Fibroblast of peridontal ligament (primary cell): ENCODE measurements at regions not wholly inside any gene's neighbourhood (a gene's known extent, or its start where the extent isn't known, plus 50 kb on each side); places are given as distances from the start of the nearest gene placed in this dataset.
"Not testable (repeated sequence)": the region's sequence is repeated elsewhere in the genome, so short reads cannot be mapped to it uniquely, and the experiment has no call there.

Experiments
- DNase-seq: peaks from one replicate; pipeline ENCODE4 v3.0.0-alpha.2; 2010; ENCODE audit errors: extremely low read depth

DNA sequence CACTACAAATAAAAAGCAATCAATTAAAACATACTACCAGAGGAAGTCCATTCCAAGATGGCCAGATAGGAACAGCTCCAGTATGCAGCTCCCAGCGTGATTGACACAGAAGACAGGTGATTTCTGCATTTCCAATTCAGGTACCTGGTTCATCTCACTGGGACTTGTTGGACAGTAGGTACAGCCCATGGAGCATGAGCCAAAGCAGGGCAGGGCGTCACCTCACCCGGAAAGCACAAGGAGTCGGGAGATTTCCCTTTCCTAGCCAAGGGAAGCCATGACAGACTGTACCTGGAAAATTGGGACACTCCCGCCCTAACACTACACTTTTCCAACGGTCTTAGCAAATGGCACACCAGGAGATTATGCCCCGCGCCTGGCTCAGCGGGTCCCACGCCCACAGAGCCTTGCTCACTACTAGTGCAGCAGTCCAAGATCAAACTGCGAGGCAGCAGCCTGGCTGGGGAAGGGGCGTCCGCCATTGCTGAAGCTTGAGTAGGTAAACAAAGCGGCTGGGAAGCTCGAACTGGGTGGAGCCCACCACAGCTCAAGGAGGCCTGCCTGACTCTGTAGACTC, 106.0 kb downstream of the BUD13 start:
- DNase-seq, result not testable (repeated sequence)

DNA sequence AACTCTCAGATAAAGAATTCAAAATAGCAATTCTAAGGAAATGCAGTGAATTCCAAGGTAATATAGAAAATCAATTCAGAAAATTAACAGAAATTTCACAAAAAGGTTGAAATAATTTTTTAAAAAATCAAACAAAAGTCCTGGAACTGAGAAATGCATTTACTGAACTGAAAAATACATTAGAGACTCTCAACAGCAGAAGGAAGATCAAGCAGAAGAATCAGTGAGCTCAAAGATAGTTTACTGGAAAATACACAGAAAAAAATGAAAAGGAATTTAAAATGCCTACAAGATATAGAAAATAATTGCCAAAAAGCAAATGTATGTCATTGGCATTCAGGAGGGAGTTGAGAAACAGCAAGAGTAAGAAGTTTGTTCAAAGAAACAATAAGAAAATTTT, 107.3 kb downstream of the BUD13 start:
- DNase-seq, result no peak

DNA sequence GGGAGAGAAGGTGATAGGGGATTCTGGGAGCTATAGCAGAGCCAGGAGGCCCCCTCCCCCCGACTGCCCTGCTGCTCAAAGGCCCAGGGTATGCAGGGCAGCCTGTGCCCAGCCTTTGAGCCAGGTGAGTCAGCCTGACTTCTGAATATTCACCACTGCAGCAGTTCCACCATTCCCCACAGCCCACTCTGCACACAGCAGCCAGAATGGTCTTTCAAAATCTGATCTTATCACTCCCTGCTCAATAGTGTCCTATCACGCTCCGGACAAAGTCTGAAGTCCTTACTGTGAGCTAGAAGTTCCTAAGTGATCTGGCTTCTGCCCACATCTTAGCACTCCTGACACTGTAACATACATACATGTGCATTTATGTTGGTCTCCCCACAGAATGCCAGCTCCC, 111.7 kb downstream of the BUD13 start:
- no peak for DNase-seq

DNA sequence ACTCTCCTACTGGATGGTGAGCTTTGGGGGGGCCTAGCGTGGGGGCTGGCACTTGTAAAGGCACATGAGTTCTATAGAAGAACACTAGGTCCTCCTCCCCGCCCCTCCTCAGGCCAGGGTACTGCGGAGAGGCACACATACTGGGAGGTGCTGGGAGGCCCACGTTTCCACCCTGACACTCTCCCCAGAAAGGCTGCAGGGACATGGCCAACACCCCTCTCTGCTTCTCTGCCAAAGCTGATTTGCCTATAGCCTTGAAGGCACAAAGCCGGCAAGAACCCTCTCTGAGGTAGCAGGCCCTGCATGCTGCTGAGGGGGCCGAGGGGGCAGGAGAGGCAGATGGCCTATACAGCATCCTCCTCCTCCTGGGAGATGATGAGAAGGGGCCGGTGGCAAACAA, 112.8 kb downstream of the BUD13 start:
- DNase-seq, result no peak

DNA sequence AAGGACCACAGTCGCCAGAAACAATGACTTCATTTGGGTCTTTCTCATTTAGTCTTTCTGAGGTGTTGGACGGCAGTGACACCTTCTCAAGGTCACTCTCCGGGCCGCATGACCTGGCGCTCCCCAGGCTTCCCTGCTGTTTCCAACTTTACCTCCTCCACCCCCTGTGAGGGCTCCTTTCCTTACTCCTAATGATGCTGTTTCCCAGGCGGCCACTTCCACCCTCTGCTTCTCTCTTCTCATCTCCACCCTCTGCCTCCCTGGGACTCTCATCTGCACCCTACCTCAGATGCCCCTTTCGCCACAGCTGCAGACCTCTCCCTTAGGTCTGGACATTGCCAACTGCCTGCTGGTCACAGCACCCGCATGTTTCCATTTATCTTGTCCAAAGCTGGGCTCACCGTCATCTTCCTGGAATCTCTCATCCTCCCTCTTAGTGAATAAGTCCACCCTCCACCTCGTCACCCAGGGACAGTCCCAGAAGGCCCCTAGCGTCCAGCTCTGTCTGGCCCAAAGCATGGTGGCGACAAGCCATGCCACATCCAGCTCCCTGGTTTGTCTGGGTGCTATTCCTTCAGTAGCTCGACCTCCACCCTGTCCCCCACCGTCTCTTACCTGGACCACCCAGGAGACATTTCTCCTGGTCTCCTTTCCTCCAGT, 113.8 kb downstream of the BUD13 start:
- no peak for DNase-seq

DNA sequence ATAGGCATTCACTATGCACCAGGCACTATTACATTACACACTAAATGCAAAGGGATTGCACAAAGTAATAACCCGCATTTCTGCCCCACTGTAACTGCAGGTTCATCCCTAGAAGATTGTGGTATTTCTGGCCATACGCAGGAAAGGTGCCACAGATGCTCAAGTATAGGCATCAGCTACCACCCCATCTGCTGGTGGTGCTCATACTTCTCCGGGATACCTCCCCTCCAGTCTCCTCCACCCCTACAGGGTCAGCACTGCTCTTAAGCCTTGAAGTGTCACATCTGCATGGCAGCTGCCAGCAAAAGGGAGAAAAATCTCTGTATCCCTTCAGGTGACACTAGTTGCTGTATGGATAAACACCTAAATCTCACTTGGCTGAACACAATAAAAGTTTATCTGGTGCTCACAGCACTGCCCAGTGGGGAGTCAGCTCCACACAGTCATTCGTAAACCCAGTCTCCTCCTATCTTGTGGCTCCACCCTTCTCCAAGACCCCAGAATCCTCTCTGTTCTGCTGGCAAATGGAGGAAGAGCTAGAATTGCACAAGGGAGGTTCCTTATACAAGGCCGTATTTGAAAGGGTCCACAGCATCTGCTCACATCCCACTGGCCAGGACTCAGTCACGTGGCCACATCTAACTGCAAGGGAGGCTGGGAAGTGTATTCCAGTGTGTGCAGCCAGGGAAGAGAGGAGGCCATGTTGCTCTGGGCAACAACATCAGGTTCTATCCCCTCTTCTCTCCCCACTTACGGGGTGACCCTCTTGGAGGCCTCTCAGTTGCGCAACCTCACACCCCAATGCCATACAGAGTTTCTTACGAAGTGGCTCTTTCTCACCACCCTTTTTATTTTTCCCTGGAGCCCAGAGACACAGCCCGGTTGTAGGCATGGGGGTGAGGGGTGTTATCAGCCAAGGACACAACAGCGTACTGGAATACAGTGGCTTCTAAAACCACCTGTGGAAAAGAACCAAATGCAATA, 114.7 kb downstream of the BUD13 start:
- DNase-seq, result no peak

DNA sequence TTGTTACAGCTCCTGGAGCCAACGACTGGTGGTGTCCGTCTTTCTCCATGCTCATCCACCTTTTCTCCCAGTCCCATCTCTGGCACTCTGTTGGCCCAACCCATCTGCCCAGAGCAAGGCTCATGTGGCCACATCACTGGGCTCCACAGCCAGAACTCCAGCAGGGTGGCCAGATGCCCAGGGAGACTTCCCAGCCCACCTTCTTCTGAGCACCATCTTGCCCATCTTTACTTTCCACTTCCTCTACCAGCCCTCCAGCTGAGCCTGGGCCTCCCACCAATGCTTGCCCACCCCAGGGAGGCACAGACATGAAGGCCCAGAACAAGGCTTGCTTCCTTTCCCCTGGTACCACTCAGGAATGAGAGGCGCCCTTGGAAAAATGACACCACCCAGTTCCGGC, 116.8 kb downstream of the BUD13 start:
- DNase-seq, result no peak

DNA sequence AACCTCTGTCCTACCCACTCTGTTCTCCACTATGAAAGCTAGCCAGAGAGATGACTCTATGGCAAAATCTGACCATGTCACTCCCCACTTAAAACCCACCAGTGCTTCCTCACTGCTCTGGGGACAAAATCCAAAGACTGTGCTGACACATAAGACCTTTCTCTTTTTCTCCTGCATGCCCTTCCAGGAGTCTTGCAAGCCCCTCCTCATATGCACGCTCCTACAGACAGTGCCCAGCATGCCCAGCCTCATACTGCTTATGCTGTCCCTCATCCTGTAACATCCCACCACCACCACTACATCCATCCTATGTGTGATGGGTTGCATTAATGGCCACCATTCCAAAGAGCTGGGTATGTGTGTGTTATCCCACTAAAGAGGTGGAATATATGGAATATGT, 118.3 kb downstream of the BUD13 start:
- no peak for DNase-seq

DNA sequence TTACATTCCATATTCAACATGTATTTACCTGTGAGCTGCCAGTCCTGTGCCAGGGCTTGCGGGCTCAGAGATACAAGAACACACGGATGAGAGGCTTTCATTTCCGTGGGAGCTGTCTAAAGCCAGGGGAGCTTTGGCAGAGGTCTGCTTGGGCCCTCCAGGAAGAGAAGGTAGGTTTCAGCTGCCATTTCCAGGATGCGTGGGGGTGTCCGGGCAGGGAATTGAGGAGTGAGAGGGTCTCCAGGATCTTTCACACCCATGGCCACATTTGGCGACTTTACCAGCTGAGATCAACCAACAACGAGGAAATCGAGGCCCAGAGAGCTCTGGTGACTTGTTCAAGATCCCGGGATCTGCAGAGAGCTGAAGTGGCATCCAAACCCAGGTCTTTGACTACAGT, 119.6 kb downstream of the BUD13 start:
- no peak for DNase-seq

DNA sequence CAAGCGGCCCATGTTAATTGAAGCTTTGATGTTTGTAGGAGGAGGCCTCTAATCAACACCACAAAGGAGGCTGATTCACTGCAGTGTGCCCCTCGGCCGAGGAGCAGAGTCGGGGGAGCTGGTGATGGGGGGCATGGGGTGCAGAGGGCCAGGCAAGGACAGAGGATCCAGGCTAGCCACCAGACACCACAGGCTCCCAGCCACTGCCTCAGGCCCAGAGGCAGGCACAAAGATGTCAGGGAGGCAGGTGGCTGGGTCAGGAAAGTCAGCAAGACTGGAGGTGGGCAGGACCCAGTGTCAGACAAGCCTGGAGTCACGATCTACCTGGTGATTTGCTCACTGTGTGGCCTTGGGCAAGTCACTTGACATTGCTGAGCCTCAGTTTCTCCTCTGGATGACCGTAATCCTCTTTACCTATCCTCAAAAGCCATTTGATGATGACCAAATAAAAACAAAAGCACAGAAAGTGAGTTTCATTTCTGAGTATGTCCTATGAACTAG, 121.0 kb downstream of the BUD13 start:
- no peak for DNase-seq

DNA sequence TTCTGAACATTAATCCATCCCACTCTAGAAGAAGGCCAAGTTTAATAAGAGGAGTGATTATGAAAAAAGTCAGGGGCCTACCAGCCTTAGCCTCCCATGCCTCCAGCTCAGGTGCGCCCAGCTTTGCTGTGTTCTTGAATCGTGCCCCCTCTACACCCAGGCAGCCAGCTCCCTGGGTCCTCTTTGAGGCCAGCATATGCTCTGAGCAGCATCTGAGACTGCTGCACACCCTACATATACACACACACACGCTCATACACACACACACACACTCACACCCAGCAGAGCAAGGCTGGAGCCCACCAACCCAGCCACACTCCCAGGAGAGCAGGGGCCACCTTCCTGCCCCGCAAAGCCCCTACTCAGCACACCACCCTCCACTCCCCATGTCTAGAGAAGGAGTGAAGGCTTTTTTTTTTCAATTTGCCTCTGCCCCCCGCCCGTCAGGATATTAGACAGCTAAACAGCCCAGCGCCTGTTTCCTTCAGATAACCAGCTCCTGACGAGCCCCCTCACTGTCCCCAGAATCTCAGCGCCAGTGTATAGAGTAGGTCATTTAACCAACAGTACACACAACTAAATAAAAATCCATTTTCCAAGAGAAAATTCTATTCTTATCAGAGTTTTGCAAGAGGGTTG, 121.6 kb downstream of the BUD13 start:
- DNase-seq, result no peak

DNA sequence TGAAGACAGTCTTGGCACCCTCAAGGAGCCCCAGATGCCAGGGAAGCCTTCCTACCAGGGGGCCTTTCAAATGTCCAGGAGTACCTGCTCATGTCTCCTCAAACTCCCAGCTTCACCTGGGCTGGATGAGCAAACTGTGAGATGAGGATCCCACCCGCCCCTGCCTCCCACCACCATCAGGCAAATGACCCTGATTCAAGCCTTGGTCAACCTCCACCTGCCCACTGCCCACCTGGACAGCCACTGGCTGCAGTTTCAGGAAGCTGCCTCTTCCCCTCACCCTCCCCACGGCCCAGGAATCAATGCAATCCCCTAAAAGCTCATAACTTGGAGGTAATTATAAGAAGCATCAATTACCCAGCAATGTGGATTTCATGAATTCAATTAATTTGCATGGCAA, 122.7 kb downstream of the BUD13 start:
- no peak for DNase-seq

DNA sequence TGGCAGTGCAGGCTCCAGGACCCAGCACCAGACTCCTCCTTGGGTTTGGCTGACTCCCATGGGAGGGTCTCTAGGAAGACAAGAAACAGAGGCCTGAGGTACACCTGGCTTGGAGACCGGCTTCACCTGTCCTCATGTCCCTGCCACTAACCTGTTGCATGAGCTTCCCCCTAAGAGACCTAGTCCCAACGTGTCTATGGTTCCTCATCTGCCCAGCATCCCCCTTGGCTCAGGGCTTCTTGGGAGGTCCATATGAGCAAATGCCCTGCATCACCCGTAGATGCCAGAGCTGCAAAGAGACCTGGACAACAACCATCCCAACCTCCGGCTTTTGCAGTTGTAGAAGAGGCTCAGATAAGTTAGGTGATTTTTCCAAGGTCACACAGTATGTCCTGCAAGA, 123.5 kb downstream of the BUD13 start:
- DNase-seq, result no peak

DNA sequence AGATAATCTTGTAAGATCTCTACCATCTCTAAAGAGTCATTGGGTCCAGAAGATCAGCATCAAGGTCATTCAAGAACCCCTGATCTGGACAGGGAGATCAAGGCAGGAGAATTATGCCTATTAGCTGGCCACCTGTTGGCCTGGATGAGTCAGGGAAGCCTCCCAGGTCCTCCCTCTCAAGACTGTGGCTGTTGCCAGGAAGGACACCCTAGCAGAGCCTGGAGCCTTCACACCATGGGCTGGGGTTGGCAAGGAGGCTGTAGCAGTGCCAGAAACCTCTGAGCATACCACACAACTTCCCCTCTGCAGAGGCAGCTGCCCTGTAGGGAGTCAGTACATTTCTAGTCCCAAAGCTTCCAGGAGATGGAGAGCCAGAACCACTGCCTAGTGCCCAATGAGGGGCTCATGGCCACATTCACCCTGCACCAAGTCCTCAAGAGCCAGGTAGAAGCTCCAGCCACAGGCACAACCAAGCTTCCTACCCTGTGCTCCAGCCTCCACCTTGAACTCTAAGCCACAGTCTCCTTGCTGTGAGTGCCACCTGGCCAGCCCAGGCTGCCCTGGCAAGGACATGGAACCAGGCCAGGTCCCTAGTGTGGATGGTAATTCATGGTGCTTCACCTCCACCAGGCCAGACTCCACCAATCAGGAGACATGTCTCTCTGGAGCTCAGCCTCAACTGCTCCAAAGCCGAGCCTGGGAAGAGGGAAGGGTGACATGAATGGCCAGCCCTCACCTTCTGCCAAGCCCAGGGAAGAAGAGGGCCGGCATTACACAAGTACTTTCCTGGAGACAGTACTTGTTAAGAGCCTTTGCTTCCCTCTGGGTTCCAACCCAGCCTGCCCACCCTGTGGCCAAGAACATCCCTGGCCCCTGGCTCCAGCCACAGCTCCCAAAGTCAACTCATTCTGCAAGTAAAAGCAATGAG, 124.3 kb downstream of the BUD13 start:
- DNase-seq, result no peak

DNA sequence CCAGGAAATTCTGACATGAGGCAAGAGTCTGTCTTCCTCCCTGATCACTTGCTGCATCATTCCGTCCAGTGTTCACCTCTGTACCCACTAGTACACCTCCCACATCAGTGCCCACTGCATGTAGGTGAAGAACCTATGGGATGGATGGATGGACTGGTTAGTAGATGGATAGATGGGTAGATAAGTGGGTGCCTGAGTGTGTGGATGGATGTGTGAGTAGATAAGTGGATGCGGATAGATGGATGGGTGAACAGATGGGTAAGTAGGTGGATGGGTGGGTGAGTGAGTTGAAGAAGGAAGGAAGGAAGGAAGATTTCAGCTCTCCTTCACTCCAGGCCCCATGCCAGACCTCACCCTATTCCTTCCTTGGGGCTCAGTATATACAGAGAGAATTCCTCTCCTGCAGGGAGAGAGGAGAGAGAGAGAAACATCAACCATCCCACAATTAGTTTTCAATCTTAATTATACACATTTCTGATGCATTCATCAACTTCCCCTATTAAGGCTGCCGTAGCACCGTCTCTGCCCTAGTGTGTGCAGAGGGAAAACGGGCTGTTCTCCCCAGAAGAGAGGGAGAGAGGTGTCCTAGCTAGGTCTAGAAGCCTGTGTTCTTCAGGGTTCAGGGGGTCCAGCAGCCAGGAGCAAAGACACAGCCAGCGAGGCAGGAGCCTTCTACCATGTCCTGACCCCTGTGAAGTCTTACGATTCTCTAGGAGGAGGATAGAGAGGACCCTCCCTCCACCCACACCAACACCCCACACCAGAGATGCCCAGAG, 125.3 kb downstream of the BUD13 start:
- no peak for DNase-seq

DNA sequence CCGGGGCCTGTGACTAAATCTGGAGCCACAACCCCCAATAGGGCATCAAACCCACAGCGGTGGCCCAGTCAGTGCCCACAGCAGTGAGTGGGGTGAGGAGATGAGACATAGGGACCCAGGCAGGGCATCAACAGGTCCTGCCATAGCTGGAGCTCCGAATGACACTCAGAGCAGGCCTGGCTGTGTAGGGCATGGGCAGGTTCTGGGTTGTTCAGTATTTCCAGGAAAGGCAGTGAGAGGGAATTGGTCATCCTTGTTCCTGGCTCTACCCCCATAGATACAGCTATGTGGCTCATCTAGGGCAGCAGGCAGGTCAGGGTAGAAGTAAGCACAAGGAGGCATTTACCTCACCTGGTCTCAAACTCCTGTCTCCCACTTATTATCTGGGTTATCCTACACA, 126.6 kb downstream of the BUD13 start:
- DNase-seq, result no peak

DNA sequence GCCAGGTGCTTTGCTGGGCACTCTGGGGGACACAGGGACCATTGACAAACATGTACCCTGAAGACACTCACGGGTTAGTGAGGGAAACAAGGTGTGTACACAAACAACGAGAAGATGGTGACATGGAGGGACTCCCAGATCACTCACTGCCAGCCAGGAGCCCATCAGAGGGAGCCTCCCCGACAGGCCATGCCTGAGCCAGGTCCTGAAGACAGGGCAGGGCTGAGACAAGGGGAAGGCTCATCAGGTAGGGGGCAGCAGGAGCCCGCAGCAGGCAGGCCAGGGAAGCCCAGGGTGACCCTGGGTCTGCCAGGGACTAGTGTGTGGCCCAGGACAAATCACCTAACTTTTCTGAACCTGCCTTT, 127.9 kb downstream of the BUD13 start:
- no peak for DNase-seq

DNA sequence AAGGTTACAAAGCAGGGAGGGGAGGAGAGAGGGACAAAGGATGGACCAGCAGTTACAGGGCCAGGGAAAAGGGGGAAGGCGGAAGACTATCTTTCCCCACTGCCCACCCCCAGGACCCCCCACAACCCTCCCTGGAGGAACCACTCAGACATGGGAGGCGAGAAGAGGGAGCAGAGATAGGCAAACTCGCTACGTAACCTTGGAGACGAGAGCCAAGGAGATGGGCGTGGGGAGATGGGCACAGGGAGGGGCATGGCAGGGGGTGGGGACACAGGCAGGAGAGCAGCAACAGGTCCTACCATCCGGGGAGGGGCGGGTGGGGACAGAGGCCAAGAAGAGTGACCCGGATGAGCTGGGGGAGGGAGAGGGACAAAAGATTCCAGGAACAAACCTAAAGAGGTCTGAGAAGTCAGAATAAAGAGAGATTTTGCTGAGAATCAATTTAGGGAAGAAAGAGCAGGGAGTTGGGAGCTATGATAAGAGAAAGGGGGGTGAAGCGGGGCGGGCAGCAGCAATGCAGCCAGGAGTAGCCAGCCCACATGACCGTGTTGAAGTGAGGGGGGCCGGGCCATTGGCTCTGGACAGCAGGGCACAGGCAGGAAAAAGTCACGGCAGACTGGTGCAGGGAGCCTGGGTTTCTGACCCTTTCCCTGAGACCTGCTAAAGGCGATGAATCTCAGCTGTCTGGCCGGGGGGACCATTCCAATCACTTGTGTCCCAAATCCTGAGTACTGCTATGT, 128.4 kb downstream of the BUD13 start:
- no peak for DNase-seq

DNA sequence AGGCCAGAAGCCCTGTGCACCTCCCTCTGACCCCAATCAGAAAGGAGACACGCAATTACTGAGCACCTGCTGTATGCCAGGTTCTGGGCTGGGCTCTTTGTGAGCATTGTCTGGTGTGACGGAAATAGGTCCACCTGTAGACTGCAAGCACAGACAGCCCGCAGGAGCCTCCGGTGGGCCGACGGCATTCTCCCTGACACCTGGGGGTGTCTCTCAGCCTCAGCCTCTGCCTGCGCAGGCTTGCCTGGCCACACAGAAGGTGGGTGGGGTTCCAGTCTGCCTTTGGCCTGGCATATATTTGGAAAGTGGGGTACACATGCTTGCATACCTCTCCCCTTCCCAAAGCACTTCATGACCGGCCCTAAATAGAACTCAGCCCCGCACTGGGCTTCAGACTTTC, 129.3 kb downstream of the BUD13 start:
- no peak for DNase-seq

DNA sequence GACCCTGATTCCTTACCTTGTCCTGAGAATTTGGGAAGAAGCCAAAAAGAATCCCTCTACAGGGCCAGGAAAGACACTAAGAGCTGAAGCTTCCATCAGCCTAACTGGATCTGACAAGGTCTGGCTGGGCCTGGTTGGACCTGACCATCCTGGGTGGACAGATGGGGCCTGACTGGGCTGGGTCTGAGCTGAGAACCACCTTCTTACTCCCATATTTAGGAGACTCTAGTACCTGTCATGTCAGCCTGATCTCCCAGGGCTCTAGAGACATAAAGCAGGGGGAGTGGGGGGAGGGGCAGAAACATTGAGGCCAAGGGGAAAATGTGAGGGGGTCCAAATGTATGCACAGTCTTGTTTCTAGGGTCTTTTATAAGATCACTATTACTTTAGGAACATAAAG, 129.9 kb downstream of the BUD13 start:
- no peak for DNase-seq
